Prostate gland (tissue), 2 donors: ENCODE measurements at regions not wholly inside any gene's neighbourhood (a gene's known extent, or its start where the extent isn't known, plus 50 kb on each side); places are given as distances from the start of the nearest gene placed in this dataset.

Source experiments
- POLR2A ChIP-seq: fragments of 450-650 bp; IDR thresholded peaks from one replicate; pipeline ENCODE4 v1.6.1; 2016; ENCODE audit warnings: antibody characterized with exemption, mild to moderate bottlenecking
- TF ChIP-seq, protein P1 (sequence below), 4 experiments: fragments of 200-600 bp in 2 of 4; fragments of 450-650 bp in 2 of 4; sonication (generic) in 2 of 4; IDR thresholded peaks; 1 replicate in 3 of 4; 2 replicates in 1 of 4; pipeline ENCODE4 v1.5.1; 2016 to 2019; ENCODE audit warnings: antibody characterized with exemption in 4 of 4, mild to moderate bottlenecking in 2 of 4, moderate library complexity in 2 of 4

- TF ChIP-seq, protein P1, sequence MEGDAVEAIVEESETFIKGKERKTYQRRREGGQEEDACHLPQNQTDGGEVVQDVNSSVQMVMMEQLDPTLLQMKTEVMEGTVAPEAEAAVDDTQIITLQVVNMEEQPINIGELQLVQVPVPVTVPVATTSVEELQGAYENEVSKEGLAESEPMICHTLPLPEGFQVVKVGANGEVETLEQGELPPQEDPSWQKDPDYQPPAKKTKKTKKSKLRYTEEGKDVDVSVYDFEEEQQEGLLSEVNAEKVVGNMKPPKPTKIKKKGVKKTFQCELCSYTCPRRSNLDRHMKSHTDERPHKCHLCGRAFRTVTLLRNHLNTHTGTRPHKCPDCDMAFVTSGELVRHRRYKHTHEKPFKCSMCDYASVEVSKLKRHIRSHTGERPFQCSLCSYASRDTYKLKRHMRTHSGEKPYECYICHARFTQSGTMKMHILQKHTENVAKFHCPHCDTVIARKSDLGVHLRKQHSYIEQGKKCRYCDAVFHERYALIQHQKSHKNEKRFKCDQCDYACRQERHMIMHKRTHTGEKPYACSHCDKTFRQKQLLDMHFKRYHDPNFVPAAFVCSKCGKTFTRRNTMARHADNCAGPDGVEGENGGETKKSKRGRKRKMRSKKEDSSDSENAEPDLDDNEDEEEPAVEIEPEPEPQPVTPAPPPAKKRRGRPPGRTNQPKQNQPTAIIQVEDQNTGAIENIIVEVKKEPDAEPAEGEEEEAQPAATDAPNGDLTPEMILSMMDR (IDR thresholded peaks at IDR 0.05), result no peak
- no peak for TF ChIP-seq POLR2A
Measured at GRCh38 chr10:94122211-94122610, 128.5 kb downstream of the PLCE1 start.
